GM19023 (cell line): ENCODE measurements at regions not wholly inside any gene's neighbourhood (a gene's known extent, or its start where the extent isn't known, plus 50 kb on each side); places are given as distances from the start of the nearest gene placed in this dataset.

Source experiments
- ATAC-seq: cut with Tn5 transposase; IDR thresholded peaks from one replicate; pipeline ENCODE4 v1.9.1; 2021; ENCODE audit warnings: mild to moderate bottlenecking, moderate library complexity; ENCODE audit not compliant: unreplicated experiment

GRCh38 chr14:98731286-98731685 lies 540.7 kb downstream of the BCL11B start:
- ATAC-seq = no peak

GRCh38 chr14:98731701-98732100 lies 540.3 kb downstream of the BCL11B start:
- no peak for ATAC-seq

GRCh38 chr14:98733536-98733935 lies 538.5 kb downstream of the BCL11B start:
- no peak for ATAC-seq

- no peak for ATAC-seq
Measured at GRCh38 chr14:98736701-98737338, 535.2 kb downstream of the BCL11B start.

- ATAC-seq = no peak
Measured at GRCh38 chr14:98741523-98741922, 530.5 kb downstream of the BCL11B start.

GRCh38 chr14:98742001-98742400 lies 530.0 kb downstream of the BCL11B start:
- ATAC-seq = no peak

- no peak for ATAC-seq
Measured at GRCh38 chr14:98743536-98743935, 528.5 kb downstream of the BCL11B start.

- no peak for ATAC-seq
Measured at GRCh38 chr14:98748966-98749365, 523.0 kb downstream of the BCL11B start.

- ATAC-seq = no peak
Measured at GRCh38 chr14:98751110-98751509, 520.9 kb downstream of the BCL11B start.

GRCh38 chr14:98752660-98753059 lies 519.3 kb downstream of the BCL11B start:
- ATAC-seq = no peak

GRCh38 chr14:98754343-98755020 lies 517.5 kb downstream of the BCL11B start:
- ATAC-seq = no peak

- ATAC-seq = no peak
Measured at GRCh38 chr14:98756749-98757148, 515.2 kb downstream of the BCL11B start.

GRCh38 chr14:98758440-98758839 lies 513.6 kb downstream of the BCL11B start:
- no peak for ATAC-seq

GRCh38 chr14:98761993-98762392 lies 510.0 kb downstream of the BCL11B start:
- no peak for ATAC-seq

GRCh38 chr14:98766818-98767217 lies 505.2 kb downstream of the BCL11B start:
- no peak for ATAC-seq

- no peak for ATAC-seq
Measured at GRCh38 chr14:98769326-98769725, 502.7 kb downstream of the BCL11B start.

- no peak for ATAC-seq
Measured at GRCh38 chr14:98770151-98770550, 501.8 kb downstream of the BCL11B start.

GRCh38 chr14:98773814-98774213 lies 498.2 kb downstream of the BCL11B start:
- ATAC-seq = no peak

- ATAC-seq = no peak
Measured at GRCh38 chr14:98775892-98776291, 496.1 kb downstream of the BCL11B start.

GRCh38 chr14:98782062-98782461 lies 489.9 kb downstream of the BCL11B start:
- ATAC-seq = no peak

GRCh38 chr14:98785578-98785977 lies 486.4 kb downstream of the BCL11B start:
- no peak for ATAC-seq

- ATAC-seq = no peak
Measured at GRCh38 chr14:98786456-98786855, 485.5 kb downstream of the BCL11B start.

- no peak for ATAC-seq
Measured at GRCh38 chr14:98791661-98792060, 480.3 kb downstream of the BCL11B start.
